Nephron progenitor cell (in vitro differentiated cells): ENCODE measurements at regions not wholly inside any gene's neighbourhood (a gene's known extent, or its start where the extent isn't known, plus 50 kb on each side); places are given as distances from the start of the nearest gene placed in this dataset.
"Not testable (repeated sequence)": the region's sequence is repeated elsewhere in the genome, so short reads cannot be mapped to it uniquely, and the experiment has no call there.

ENCODE experiments used
- DNase-seq: peaks from one replicate; pipeline ENCODE4 v3.0.0; 2021
- H3K27ac Mint-ChIP-seq: 2 replicates; pipeline ENCODE4 v1.8.0; 2021; ENCODE audit warnings: mild to moderate bottlenecking, moderate library complexity, mixed read lengths
- H3K27me3 Mint-ChIP-seq: 2 replicates; pipeline ENCODE4 v1.8.0; 2021; ENCODE audit warnings: mild to moderate bottlenecking, low read depth, mixed read lengths; ENCODE audit not compliant: poor library complexity
- H3K36me3 Mint-ChIP-seq: 2 replicates; pipeline ENCODE4 v1.8.0; 2021; ENCODE audit warnings: low read depth, mixed read lengths
- H3K4me1 Mint-ChIP-seq: 2 replicates; pipeline ENCODE4 v1.8.0; 2021; ENCODE audit warnings: mixed read lengths
- H3K4me3 Mint-ChIP-seq: 2 replicates; pipeline ENCODE4 v1.8.0; 2021; ENCODE audit warnings: mild to moderate bottlenecking, moderate library complexity, mixed read lengths
- H3K9me3 Mint-ChIP-seq: 2 replicates; pipeline ENCODE4 v1.8.0; 2021; ENCODE audit warnings: mild to moderate bottlenecking, moderate library complexity, mixed read lengths
- TF ChIP-seq, protein P1 (sequence below): fragments of 200-600 bp; sonication (generic); IDR thresholded peaks from 2 replicates; pipeline ENCODE4 v1.5.0; 2021; ENCODE audit warnings: antibody characterized with exemption

DNA sequence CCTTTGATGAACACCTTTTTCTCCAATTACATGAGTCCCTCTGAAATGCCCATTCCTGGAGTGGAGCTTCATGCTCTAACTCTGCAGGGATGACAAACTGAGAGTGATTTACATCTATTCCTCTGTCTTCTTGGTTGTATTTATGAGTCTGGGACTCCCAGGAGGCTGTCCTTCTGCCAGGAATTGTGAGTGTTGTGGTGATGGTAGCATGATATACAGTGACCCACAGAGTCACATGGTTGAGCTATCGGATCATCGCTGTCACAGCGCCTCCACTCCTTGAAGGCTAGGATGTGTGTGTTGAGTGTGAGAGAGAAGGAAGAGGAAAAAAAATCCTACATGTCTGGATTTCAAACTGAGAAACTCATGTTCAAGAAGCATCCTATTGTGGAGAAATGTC is 163.4 kb upstream of the CACNA1E start:
- DNase-seq = no peak
- TF ChIP-seq, protein P1, sequence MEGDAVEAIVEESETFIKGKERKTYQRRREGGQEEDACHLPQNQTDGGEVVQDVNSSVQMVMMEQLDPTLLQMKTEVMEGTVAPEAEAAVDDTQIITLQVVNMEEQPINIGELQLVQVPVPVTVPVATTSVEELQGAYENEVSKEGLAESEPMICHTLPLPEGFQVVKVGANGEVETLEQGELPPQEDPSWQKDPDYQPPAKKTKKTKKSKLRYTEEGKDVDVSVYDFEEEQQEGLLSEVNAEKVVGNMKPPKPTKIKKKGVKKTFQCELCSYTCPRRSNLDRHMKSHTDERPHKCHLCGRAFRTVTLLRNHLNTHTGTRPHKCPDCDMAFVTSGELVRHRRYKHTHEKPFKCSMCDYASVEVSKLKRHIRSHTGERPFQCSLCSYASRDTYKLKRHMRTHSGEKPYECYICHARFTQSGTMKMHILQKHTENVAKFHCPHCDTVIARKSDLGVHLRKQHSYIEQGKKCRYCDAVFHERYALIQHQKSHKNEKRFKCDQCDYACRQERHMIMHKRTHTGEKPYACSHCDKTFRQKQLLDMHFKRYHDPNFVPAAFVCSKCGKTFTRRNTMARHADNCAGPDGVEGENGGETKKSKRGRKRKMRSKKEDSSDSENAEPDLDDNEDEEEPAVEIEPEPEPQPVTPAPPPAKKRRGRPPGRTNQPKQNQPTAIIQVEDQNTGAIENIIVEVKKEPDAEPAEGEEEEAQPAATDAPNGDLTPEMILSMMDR = no peak
- H3K27me3 Mint-ChIP-seq = peaks cover 85% of the 10 kb centered on the region
- peaks cover 34% of the 10 kb centered on the region for H3K4me1 Mint-ChIP-seq
- no peaks in the 10 kb centered on the region for H3K9me3 Mint-ChIP-seq
- H3K36me3 Mint-ChIP-seq = no peaks in the 10 kb centered on the region
- H3K27ac Mint-ChIP-seq = no peak overlapping the region
- H3K4me3 Mint-ChIP-seq = no peak overlapping the region

- no peak for DNase-seq
Measured at GRCh38 chr1:181324797-181325616, 158.3 kb upstream of the CACNA1E start.

DNA sequence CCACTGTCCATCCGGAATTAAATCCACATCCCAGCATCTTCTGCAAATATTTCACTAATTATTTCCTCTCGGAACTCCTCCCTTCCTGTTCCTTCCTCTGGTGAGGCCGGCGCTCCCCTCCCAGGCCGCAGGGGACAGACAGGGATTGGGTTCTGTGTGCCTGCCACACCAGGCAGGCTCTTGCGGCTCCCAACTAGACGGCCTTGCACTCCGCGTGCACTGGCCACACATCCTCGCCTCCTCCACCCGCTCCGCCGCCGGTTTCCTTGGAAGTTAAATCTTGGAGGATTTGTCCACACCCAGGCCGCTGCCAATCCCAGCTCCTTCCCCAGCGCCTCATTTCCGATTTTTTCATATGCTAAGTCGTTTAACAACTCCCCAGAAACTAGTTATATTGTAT is 157.6 kb upstream of the CACNA1E start:
- not testable (repeated sequence) for DNase-seq, H3K4me3 Mint-ChIP-seq, H3K4me1 Mint-ChIP-seq, H3K9me3 Mint-ChIP-seq, H3K27ac Mint-ChIP-seq, H3K36me3 Mint-ChIP-seq
- peaks cover 29% of the 10 kb centered on the region for H3K27me3 Mint-ChIP-seq

More at GRCh38 chr1:181324797-181325616, 158.3 kb upstream of the CACNA1E start:
- Mint-ChIP-seq H3K36me3 (no peaks in the 10 kb centered on the region), H3K4me3 (no peak overlapping the region), H3K27ac (no peak overlapping the region), H3K4me1 (peaks cover 3% of the 10 kb centered on the region), H3K27me3 (peaks cover 34% of the 10 kb centered on the region), H3K9me3 (no peaks in the 10 kb centered on the region)
- TF ChIP-seq, protein P1 = no peak

GRCh38 chr1:181326348-181326747 is 157.0 kb upstream of the CACNA1E start:
- Mint-ChIP-seq H3K4me3 (no peak overlapping the region), H3K4me1 (no peaks in the 10 kb centered on the region), H3K27me3 (peaks cover 28% of the 10 kb centered on the region), H3K36me3 (no peaks in the 10 kb centered on the region), H3K27ac (no peak overlapping the region), H3K9me3 (no peaks in the 10 kb centered on the region)
- TF ChIP-seq, protein P1 = no peak
- no peak for DNase-seq

DNA sequence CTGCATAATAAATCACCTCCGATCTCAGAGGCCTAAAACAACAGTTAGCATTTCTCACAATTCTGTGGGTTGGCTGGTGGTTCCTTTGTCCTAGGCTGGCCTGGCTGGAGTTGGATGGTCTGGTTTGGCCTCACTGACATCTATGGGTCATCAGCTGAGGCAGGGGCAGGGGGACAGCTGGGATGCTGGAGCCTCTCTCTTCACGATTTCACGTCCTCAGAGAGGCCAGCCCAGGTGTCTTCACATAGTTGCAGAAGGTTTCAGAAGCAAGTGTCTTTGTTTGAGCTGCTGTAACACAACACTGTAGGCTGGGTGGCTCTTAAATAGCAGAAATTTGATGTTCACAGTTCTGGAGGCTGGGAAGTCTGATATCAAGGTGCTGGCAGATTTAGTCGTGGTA is 155.5 kb upstream of the CACNA1E start:
- Mint-ChIP-seq H3K27ac (no peak overlapping the region), H3K36me3 (no peaks in the 10 kb centered on the region)

GRCh38 chr1:181334724-181335123 is 148.6 kb upstream of the CACNA1E start:
- H3K27me3 Mint-ChIP-seq = peaks cover 6% of the 10 kb centered on the region
- no peak overlapping the region for H3K4me3 Mint-ChIP-seq
- H3K36me3 Mint-ChIP-seq = no peaks in the 10 kb centered on the region
- H3K9me3 Mint-ChIP-seq = no peaks in the 10 kb centered on the region
- TF ChIP-seq, protein P1 = no peak
- no peaks in the 10 kb centered on the region for H3K4me1 Mint-ChIP-seq
- DNase-seq = no peak
- H3K27ac Mint-ChIP-seq = no peak overlapping the region

More for the DNA sequence above, 155.5 kb upstream of the CACNA1E start:
- Mint-ChIP-seq H3K9me3 (no peaks in the 10 kb centered on the region), H3K4me1 (no peaks in the 10 kb centered on the region), H3K4me3 (no peak overlapping the region), H3K27me3 (peaks cover 19% of the 10 kb centered on the region)
- TF ChIP-seq, protein P1 = no peak
- no peak for DNase-seq
